ENCODE measurements at regions not wholly inside any gene's neighbourhood (a gene's known extent, or its start where the extent isn't known, plus 50 kb on each side); places are given as distances from the start of the nearest gene placed in this dataset.

- no peak for TF ChIP-seq CTCF (IDR thresholded peaks at IDR 0.05)
- TF ChIP-seq POLR2A (IDR thresholded peaks at IDR 0.05) = no peak
These were observed 632.3 kb upstream of the TLE4 start for GRCh38 chr9:78939311-78940065.

Data from ovary (tissue), 3 donors.